HG02678 (cell line): ENCODE measurements at regions not wholly inside any gene's neighbourhood (a gene's known extent, or its start where the extent isn't known, plus 50 kb on each side); places are given as distances from the start of the nearest gene placed in this dataset.

Experiments
- ATAC-seq: cut with Tn5 transposase; IDR thresholded peaks from one replicate; pipeline ENCODE4 v1.9.1; 2021; ENCODE audit warnings: mild to moderate bottlenecking, moderate library complexity; ENCODE audit not compliant: unreplicated experiment

- no peak for ATAC-seq
Measured at GRCh38 chr7:79593866-79594301, 140.4 kb upstream of the MAGI2 start.

GRCh38 chr7:79590916-79591623 lies 137.6 kb upstream of the MAGI2 start:
- no peak for ATAC-seq

- no peak for ATAC-seq
Measured at GRCh38 chr7:79590391-79590790, 136.9 kb upstream of the MAGI2 start.

GRCh38 chr7:79570903-79571302 lies 117.4 kb upstream of the MAGI2 start:
- ATAC-seq, result no peak

GRCh38 chr7:79563821-79564522 lies 110.5 kb upstream of the MAGI2 start:
- ATAC-seq, result no peak

GRCh38 chr7:79555571-79555970 lies 102.1 kb upstream of the MAGI2 start:
- no peak for ATAC-seq

- ATAC-seq, result no peak
Measured at GRCh38 chr7:79553811-79554555, 100.5 kb upstream of the MAGI2 start.

GRCh38 chr7:79552463-79552862 lies 99.0 kb upstream of the MAGI2 start:
- no peak for ATAC-seq

GRCh38 chr7:79548727-79549126 lies 95.3 kb upstream of the MAGI2 start:
- ATAC-seq, result no peak

GRCh38 chr7:79547132-79547531 lies 93.7 kb upstream of the MAGI2 start:
- no peak for ATAC-seq

GRCh38 chr7:79540592-79540991 lies 87.1 kb upstream of the MAGI2 start:
- ATAC-seq, result no peak

GRCh38 chr7:79534128-79534527 lies 80.7 kb upstream of the MAGI2 start:
- ATAC-seq, result no peak

- ATAC-seq, result no peak
Measured at GRCh38 chr7:79531905-79532664, 78.6 kb upstream of the MAGI2 start.

GRCh38 chr7:79531116-79531515 lies 77.6 kb upstream of the MAGI2 start:
- ATAC-seq, result no peak

GRCh38 chr7:79529881-79530235 lies 76.4 kb upstream of the MAGI2 start:
- no peak for ATAC-seq

GRCh38 chr7:79529214-79529880 lies 75.9 kb upstream of the MAGI2 start:
- ATAC-seq, result no peak

- no peak for ATAC-seq
Measured at GRCh38 chr7:79528421-79528820, 75.0 kb upstream of the MAGI2 start.

- ATAC-seq, result no peak
Measured at GRCh38 chr7:79524048-79524447, 70.6 kb upstream of the MAGI2 start.

GRCh38 chr7:79523436-79523835 lies 70.0 kb upstream of the MAGI2 start:
- no peak for ATAC-seq

- no peak for ATAC-seq
Measured at GRCh38 chr7:79520543-79520942, 67.1 kb upstream of the MAGI2 start.

- ATAC-seq, result no peak
Measured at GRCh38 chr7:79515358-79515757, 61.9 kb upstream of the MAGI2 start.
